GM23338 (cell line): ENCODE measurements at regions not wholly inside any gene's neighbourhood (a gene's known extent, or its start where the extent isn't known, plus 50 kb on each side); places are given as distances from the start of the nearest gene placed in this dataset.

Experiments used
- ATAC-seq: fragments of 200-7000 bp; cut with Tn5 transposase; 3 replicates; pipeline ENCODE4 v1.9.1; 2020
- DNase-seq: peaks from one replicate; pipeline ENCODE4 v3.0.0-alpha.2; 2015; ENCODE audit warnings: low spot score
- H2AFZ ChIP-seq: fragments of 200-600 bp; sonication (generic); 2 replicates; pipeline ENCODE4 v1.8.0; 2016; ENCODE audit warnings: antibody characterized with exemption, mild to moderate bottlenecking, moderate library complexity
- H3F3A ChIP-seq: fragments of 200-600 bp; sonication (generic); replicated peaks from 2 replicates; pipeline ENCODE4 v1.8.0; 2017; ENCODE audit warnings: antibody characterized with exemption, mixed run types, low read depth
- H3K27ac ChIP-seq: fragments of 200-600 bp; sonication (generic); 2 replicates; pipeline ENCODE4 v1.6.1; 2016; ENCODE audit warnings: low read depth
- H3K27me3 ChIP-seq: fragments of 200-600 bp; sonication (generic); 2 replicates; pipeline ENCODE4 v1.8.0; 2016; ENCODE audit warnings: mild to moderate bottlenecking, mixed run types, moderate library complexity; ENCODE audit not compliant: insufficient read depth
- H3K36me3 ChIP-seq: fragments of 200-600 bp; sonication (generic); 2 replicates; pipeline ENCODE4 v1.8.0; 2016; ENCODE audit warnings: mild to moderate bottlenecking; ENCODE audit not compliant: insufficient read depth
- H3K4me1 ChIP-seq: fragments of 200-600 bp; sonication (generic); 2 replicates; pipeline ENCODE4 v1.8.0; 2016; ENCODE audit warnings: mild to moderate bottlenecking, moderate library complexity; ENCODE audit not compliant: insufficient read depth
- H3K4me2 ChIP-seq: fragments of 200-600 bp; sonication (generic); 2 replicates; pipeline ENCODE4 v1.7.1; 2017; ENCODE audit warnings: mixed run types
- H3K4me3 ChIP-seq: fragments of 200-600 bp; sonication (generic); 2 replicates; pipeline ENCODE4 v1.6.1; 2016; ENCODE audit warnings: mixed run types
- H3K79me2 ChIP-seq: fragments of 200-600 bp; sonication (generic); replicated peaks from 2 replicates; pipeline ENCODE4 v1.8.0; 2017; ENCODE audit warnings: mild to moderate bottlenecking; ENCODE audit not compliant: insufficient read depth
- H3K9me2 ChIP-seq: fragments of 200-600 bp; sonication (generic); 2 replicates; pipeline ENCODE4 v1.8.0; 2017; ENCODE audit not compliant: insufficient read depth
- H4K20me1 ChIP-seq: fragments of 200-600 bp; sonication (generic); replicated peaks from 2 replicates; pipeline ENCODE4 v1.8.0; 2017; ENCODE audit warnings: mild to moderate bottlenecking; ENCODE audit not compliant: insufficient read depth
- H3K27ac Mint-ChIP-seq: 2 replicates; pipeline ENCODE4 v1.8.0; 2020; ENCODE audit warnings: inconsistent platforms, mild to moderate bottlenecking, moderate library complexity, mixed read lengths
- H3K27me3 Mint-ChIP-seq: 3 replicates; pipeline ENCODE4 v1.8.0; 2022; ENCODE audit warnings: low read depth, mild to moderate bottlenecking, moderate library complexity, mixed read lengths, inconsistent platforms; ENCODE audit not compliant: insufficient read depth, poor library complexity
- H3K36me3 Mint-ChIP-seq: 3 replicates; pipeline ENCODE4 v1.8.0; 2021; ENCODE audit warnings: low read depth, mild to moderate bottlenecking, inconsistent platforms, moderate library complexity, mixed read lengths
- H3K4me1 Mint-ChIP-seq: 3 replicates; pipeline ENCODE4 v1.8.0; 2020; ENCODE audit warnings: mild to moderate bottlenecking, inconsistent platforms, mixed read lengths
- H3K4me3 Mint-ChIP-seq: 3 replicates; pipeline ENCODE4 v1.8.0; 2021; ENCODE audit warnings: moderate library complexity, mild to moderate bottlenecking, inconsistent platforms, mixed read lengths
- H3K9me3 Mint-ChIP-seq: 3 replicates; pipeline ENCODE4 v1.8.0; 2020; ENCODE audit warnings: moderate library complexity, mild to moderate bottlenecking, inconsistent platforms, mixed read lengths
- CREB1 ChIP-seq: fragments of 250-450 bp; sonication (Bioruptor Pico); IDR thresholded peaks from 2 replicates; pipeline ENCODE4 v1.5.0; 2020; ENCODE audit warnings: low read depth, mild to moderate bottlenecking, moderate library complexity
- CTCF ChIP-seq, 2 experiments: fragments of 200-600 bp in 1 of 2; sonication (generic) in 1 of 2; conservative IDR thresholded peaks; 2 replicates each; pipeline versions ENCODE4 v1.5.1 to v1.6.1; 2016 to 2017; ENCODE audit warnings: antibody characterized with exemption in 2 of 2, low read depth in 2 of 2, mild to moderate bottlenecking in 2 of 2, moderate library complexity in 1 of 2
- ETS1 ChIP-seq: IDR thresholded peaks from 2 replicates; pipeline ENCODE4 v1.6.1; 2016; ENCODE audit warnings: antibody characterized with exemption
- EZH2 ChIP-seq: fragments of 200-600 bp; sonication (generic); IDR thresholded peaks from one replicate; pipeline ENCODE4 v1.8.0; 2017; ENCODE audit warnings: antibody characterized with exemption, mild to moderate bottlenecking, low read depth; ENCODE audit not compliant: unreplicated experiment
- EZH2phosphoT487 ChIP-seq: fragments of 200-600 bp; sonication (generic); IDR thresholded peaks from one replicate; pipeline ENCODE4 v1.8.1; 2018; ENCODE audit warnings: antibody characterized with exemption; ENCODE audit not compliant: unreplicated experiment
- JUNB ChIP-seq: IDR thresholded peaks from one replicate; pipeline ENCODE4 v1.6.1; 2016; ENCODE audit warnings: antibody characterized with exemption; ENCODE audit not compliant: unreplicated experiment
- NANOG ChIP-seq: IDR thresholded peaks from 2 replicates; pipeline ENCODE4 v1.6.1; 2016; ENCODE audit warnings: antibody characterized with exemption, borderline replicate concordance
- POLR2AphosphoS5 ChIP-seq: IDR thresholded peaks from 2 replicates; pipeline ENCODE4 v1.6.1; 2016; ENCODE audit warnings: antibody characterized with exemption, low read depth
- REST ChIP-seq: IDR thresholded peaks from one replicate; pipeline ENCODE4 v1.6.1; 2018; ENCODE audit warnings: antibody characterized with exemption; ENCODE audit not compliant: unreplicated experiment
- STAT1 ChIP-seq: IDR thresholded peaks from one replicate; pipeline ENCODE4 v1.6.1; 2016; ENCODE audit warnings: antibody characterized with exemption; ENCODE audit not compliant: unreplicated experiment
- ZNF114 ChIP-seq: fragments of 250-450 bp; sonication (Bioruptor Pico); IDR thresholded peaks from 2 replicates; pipeline ENCODE4 v1.5.0; 2020; ENCODE audit warnings: mild to moderate bottlenecking, moderate library complexity
- ZNF331 ChIP-seq: fragments of 250-450 bp; sonication (Bioruptor Pico); IDR thresholded peaks from 2 replicates; pipeline ENCODE4 v1.5.0; 2020; ENCODE audit warnings: low read depth, mild to moderate bottlenecking, moderate library complexity
- TF ChIP-seq, protein P1 (sequence below): fragments of 250-450 bp; sonication (Bioruptor Pico); IDR thresholded peaks from 2 replicates; pipeline ENCODE4 v1.5.0; 2020; ENCODE audit warnings: mild to moderate bottlenecking, moderate library complexity

DNA sequence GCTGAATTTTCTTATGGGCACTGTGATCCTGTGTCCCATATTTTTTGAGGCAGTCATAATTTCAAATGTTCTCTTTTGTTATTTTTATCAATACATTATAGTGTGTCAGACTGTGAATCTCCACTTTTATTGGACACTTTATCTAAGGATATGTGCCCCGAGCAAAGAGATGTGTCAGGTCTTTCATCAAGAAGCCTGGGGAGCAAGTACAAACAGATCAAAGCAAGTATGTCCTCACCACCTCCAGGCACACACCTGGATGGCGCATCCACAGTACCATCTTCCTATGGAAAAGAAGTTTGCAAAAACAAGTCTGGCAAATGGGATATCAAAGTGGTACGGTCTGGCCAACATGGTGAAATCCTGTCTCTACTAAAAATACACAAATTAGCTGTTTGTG is 81.0 kb upstream of the ZNF236 start:
- peaks cover 8% of the 10 kb centered on the region for H3K36me3 Mint-ChIP-seq
- peaks cover 5% of the 10 kb centered on the region for H3K27me3 Mint-ChIP-seq
- H3K9me3 Mint-ChIP-seq: peaks cover 28% of the 10 kb centered on the region
- no peaks in the 10 kb centered on the region for H3K4me1 Mint-ChIP-seq
- ATAC-seq: no peak
- H4K20me1 ChIP-seq: no peaks in the 10 kb centered on the region
- H2AFZ ChIP-seq: no peak overlapping the region
- H3K4me1 ChIP-seq: no peaks in the 10 kb centered on the region
- H3K27ac ChIP-seq: no peak overlapping the region
- no peak overlapping the region for H3K4me3 ChIP-seq
- H3K27me3 ChIP-seq: no peaks in the 10 kb centered on the region
- H3K79me2 ChIP-seq: no peaks in the 10 kb centered on the region
- no peak overlapping the region for H3K4me3 Mint-ChIP-seq
- no peak overlapping the region for H3K4me2 ChIP-seq
- no peaks in the 10 kb centered on the region for H3F3A ChIP-seq
- H3K27ac Mint-ChIP-seq: no peak overlapping the region
- no peaks in the 10 kb centered on the region for H3K9me2 ChIP-seq
- TF ChIP-seq, protein P1, sequence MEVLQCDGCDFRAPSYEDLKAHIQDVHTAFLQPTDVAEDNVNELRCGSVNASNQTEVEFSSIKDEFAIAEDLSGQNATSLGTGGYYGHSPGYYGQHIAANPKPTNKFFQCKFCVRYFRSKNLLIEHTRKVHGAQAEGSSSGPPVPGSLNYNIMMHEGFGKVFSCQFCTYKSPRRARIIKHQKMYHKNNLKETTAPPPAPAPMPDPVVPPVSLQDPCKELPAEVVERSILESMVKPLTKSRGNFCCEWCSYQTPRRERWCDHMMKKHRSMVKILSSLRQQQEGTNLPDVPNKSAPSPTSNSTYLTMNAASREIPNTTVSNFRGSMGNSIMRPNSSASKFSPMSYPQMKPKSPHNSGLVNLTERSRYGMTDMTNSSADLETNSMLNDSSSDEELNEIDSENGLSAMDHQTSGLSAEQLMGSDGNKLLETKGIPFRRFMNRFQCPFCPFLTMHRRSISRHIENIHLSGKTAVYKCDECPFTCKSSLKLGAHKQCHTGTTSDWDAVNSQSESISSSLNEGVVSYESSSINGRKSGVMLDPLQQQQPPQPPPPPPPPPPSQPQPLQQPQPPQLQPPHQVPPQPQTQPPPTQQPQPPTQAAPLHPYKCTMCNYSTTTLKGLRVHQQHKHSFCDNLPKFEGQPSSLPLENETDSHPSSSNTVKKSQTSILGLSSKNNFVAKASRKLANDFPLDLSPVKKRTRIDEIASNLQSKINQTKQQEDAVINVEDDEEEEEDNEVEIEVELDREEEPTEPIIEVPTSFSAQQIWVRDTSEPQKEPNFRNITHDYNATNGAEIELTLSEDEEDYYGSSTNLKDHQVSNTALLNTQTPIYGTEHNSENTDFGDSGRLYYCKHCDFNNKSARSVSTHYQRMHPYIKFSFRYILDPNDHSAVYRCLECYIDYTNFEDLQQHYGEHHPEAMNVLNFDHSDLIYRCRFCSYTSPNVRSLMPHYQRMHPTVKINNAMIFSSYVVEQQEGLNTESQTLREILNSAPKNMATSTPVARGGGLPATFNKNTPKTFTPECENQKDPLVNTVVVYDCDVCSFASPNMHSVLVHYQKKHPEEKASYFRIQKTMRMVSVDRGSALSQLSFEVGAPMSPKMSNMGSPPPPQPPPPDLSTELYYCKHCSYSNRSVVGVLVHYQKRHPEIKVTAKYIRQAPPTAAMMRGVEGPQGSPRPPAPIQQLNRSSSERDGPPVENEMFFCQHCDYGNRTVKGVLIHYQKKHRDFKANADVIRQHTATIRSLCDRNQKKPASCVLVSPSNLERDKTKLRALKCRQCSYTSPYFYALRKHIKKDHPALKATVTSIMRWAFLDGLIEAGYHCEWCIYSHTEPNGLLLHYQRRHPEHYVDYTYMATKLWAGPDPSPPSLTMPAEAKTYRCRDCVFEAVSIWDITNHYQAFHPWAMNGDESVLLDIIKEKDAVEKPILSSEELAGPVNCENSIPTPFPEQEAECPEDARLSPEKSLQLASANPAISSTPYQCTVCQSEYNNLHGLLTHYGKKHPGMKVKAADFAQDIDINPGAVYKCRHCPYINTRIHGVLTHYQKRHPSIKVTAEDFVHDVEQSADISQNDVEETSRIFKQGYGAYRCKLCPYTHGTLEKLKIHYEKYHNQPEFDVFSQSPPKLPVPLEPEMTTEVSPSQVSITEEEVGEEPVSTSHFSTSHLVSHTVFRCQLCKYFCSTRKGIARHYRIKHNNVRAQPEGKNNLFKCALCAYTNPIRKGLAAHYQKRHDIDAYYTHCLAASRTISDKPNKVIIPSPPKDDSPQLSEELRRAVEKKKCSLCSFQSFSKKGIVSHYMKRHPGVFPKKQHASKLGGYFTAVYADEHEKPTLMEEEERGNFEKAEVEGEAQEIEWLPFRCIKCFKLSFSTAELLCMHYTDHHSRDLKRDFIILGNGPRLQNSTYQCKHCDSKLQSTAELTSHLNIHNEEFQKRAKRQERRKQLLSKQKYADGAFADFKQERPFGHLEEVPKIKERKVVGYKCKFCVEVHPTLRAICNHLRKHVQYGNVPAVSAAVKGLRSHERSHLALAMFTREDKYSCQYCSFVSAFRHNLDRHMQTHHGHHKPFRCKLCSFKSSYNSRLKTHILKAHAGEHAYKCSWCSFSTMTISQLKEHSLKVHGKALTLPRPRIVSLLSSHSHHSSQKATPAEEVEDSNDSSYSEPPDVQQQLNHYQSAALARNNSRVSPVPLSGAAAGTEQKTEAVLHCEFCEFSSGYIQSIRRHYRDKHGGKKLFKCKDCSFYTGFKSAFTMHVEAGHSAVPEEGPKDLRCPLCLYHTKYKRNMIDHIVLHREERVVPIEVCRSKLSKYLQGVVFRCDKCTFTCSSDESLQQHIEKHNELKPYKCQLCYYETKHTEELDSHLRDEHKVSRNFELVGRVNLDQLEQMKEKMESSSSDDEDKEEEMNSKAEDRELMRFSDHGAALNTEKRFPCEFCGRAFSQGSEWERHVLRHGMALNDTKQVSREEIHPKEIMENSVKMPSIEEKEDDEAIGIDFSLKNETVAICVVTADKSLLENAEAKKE: no peak
- TF ChIP-seq CTCF (conservative IDR thresholded peaks at IDR 0.05; ENCODE audit: low read depth in 2 of 2): no peak
- TF ChIP-seq REST: no peak
- TF ChIP-seq POLR2AphosphoS5: no peak
- no peak for TF ChIP-seq STAT1
- no peak for TF ChIP-seq CREB1
- TF ChIP-seq JUNB: no peak
- no peak for TF ChIP-seq ZNF114
- TF ChIP-seq NANOG: no peak
- TF ChIP-seq ZNF331: no peak
- no peak for TF ChIP-seq ETS1
- no peak for TF ChIP-seq EZH2phosphoT487
- no peak for TF ChIP-seq EZH2
- DNase-seq: no peak
- H3K36me3 ChIP-seq: no peaks in the 10 kb centered on the region; the same call in 1 of the 2 replicates
